GM23338 (cell line): ENCODE measurements at regions not wholly inside any gene's neighbourhood (a gene's known extent, or its start where the extent isn't known, plus 50 kb on each side); places are given as distances from the start of the nearest gene placed in this dataset.

Source experiments
- ATAC-seq: fragments of 200-7000 bp; cut with Tn5 transposase; 3 replicates; pipeline ENCODE4 v1.9.1; 2020
- DNase-seq: peaks from one replicate; pipeline ENCODE4 v3.0.0-alpha.2; 2015; ENCODE audit warnings: low spot score
- H2AFZ ChIP-seq: fragments of 200-600 bp; sonication (generic); 2 replicates; pipeline ENCODE4 v1.8.0; 2016; ENCODE audit warnings: antibody characterized with exemption, mild to moderate bottlenecking, moderate library complexity
- H3F3A ChIP-seq: fragments of 200-600 bp; sonication (generic); replicated peaks from 2 replicates; pipeline ENCODE4 v1.8.0; 2017; ENCODE audit warnings: antibody characterized with exemption, mixed run types, low read depth
- H3K27ac ChIP-seq: fragments of 200-600 bp; sonication (generic); 2 replicates; pipeline ENCODE4 v1.6.1; 2016; ENCODE audit warnings: low read depth
- H3K27me3 ChIP-seq: fragments of 200-600 bp; sonication (generic); 2 replicates; pipeline ENCODE4 v1.8.0; 2016; ENCODE audit warnings: mild to moderate bottlenecking, mixed run types, moderate library complexity; ENCODE audit not compliant: insufficient read depth
- H3K36me3 ChIP-seq: fragments of 200-600 bp; sonication (generic); 2 replicates; pipeline ENCODE4 v1.8.0; 2016; ENCODE audit warnings: mild to moderate bottlenecking; ENCODE audit not compliant: insufficient read depth
- H3K4me1 ChIP-seq: fragments of 200-600 bp; sonication (generic); 2 replicates; pipeline ENCODE4 v1.8.0; 2016; ENCODE audit warnings: mild to moderate bottlenecking, moderate library complexity; ENCODE audit not compliant: insufficient read depth
- H3K4me2 ChIP-seq: fragments of 200-600 bp; sonication (generic); 2 replicates; pipeline ENCODE4 v1.7.1; 2017; ENCODE audit warnings: mixed run types
- H3K4me3 ChIP-seq: fragments of 200-600 bp; sonication (generic); 2 replicates; pipeline ENCODE4 v1.6.1; 2016; ENCODE audit warnings: mixed run types
- H3K79me2 ChIP-seq: fragments of 200-600 bp; sonication (generic); replicated peaks from 2 replicates; pipeline ENCODE4 v1.8.0; 2017; ENCODE audit warnings: mild to moderate bottlenecking; ENCODE audit not compliant: insufficient read depth
- H3K9me2 ChIP-seq: fragments of 200-600 bp; sonication (generic); 2 replicates; pipeline ENCODE4 v1.8.0; 2017; ENCODE audit not compliant: insufficient read depth
- H4K20me1 ChIP-seq: fragments of 200-600 bp; sonication (generic); replicated peaks from 2 replicates; pipeline ENCODE4 v1.8.0; 2017; ENCODE audit warnings: mild to moderate bottlenecking; ENCODE audit not compliant: insufficient read depth
- H3K27ac Mint-ChIP-seq: 2 replicates; pipeline ENCODE4 v1.8.0; 2020; ENCODE audit warnings: inconsistent platforms, mild to moderate bottlenecking, moderate library complexity, mixed read lengths
- H3K27me3 Mint-ChIP-seq: 3 replicates; pipeline ENCODE4 v1.8.0; 2022; ENCODE audit warnings: low read depth, mild to moderate bottlenecking, moderate library complexity, mixed read lengths, inconsistent platforms; ENCODE audit not compliant: insufficient read depth, poor library complexity
- H3K36me3 Mint-ChIP-seq: 3 replicates; pipeline ENCODE4 v1.8.0; 2021; ENCODE audit warnings: low read depth, mild to moderate bottlenecking, inconsistent platforms, moderate library complexity, mixed read lengths
- H3K4me1 Mint-ChIP-seq: 3 replicates; pipeline ENCODE4 v1.8.0; 2020; ENCODE audit warnings: mild to moderate bottlenecking, inconsistent platforms, mixed read lengths
- H3K4me3 Mint-ChIP-seq: 3 replicates; pipeline ENCODE4 v1.8.0; 2021; ENCODE audit warnings: moderate library complexity, mild to moderate bottlenecking, inconsistent platforms, mixed read lengths
- H3K9me3 Mint-ChIP-seq: 3 replicates; pipeline ENCODE4 v1.8.0; 2020; ENCODE audit warnings: moderate library complexity, mild to moderate bottlenecking, inconsistent platforms, mixed read lengths
- CREB1 ChIP-seq: fragments of 250-450 bp; sonication (Bioruptor Pico); IDR thresholded peaks from 2 replicates; pipeline ENCODE4 v1.5.0; 2020; ENCODE audit warnings: low read depth, mild to moderate bottlenecking, moderate library complexity
- CTCF ChIP-seq, 2 experiments: fragments of 200-600 bp in 1 of 2; sonication (generic) in 1 of 2; conservative IDR thresholded peaks; 2 replicates each; pipeline versions ENCODE4 v1.5.1 to v1.6.1; 2016 to 2017; ENCODE audit warnings: antibody characterized with exemption in 2 of 2, low read depth in 2 of 2, mild to moderate bottlenecking in 2 of 2, moderate library complexity in 1 of 2
- ETS1 ChIP-seq: IDR thresholded peaks from 2 replicates; pipeline ENCODE4 v1.6.1; 2016; ENCODE audit warnings: antibody characterized with exemption
- EZH2 ChIP-seq: fragments of 200-600 bp; sonication (generic); IDR thresholded peaks from one replicate; pipeline ENCODE4 v1.8.0; 2017; ENCODE audit warnings: antibody characterized with exemption, mild to moderate bottlenecking, low read depth; ENCODE audit not compliant: unreplicated experiment
- JUNB ChIP-seq: IDR thresholded peaks from one replicate; pipeline ENCODE4 v1.6.1; 2016; ENCODE audit warnings: antibody characterized with exemption; ENCODE audit not compliant: unreplicated experiment
- POLR2AphosphoS5 ChIP-seq: IDR thresholded peaks from 2 replicates; pipeline ENCODE4 v1.6.1; 2016; ENCODE audit warnings: antibody characterized with exemption, low read depth
- REST ChIP-seq: IDR thresholded peaks from one replicate; pipeline ENCODE4 v1.6.1; 2018; ENCODE audit warnings: antibody characterized with exemption; ENCODE audit not compliant: unreplicated experiment
- STAT1 ChIP-seq: IDR thresholded peaks from one replicate; pipeline ENCODE4 v1.6.1; 2016; ENCODE audit warnings: antibody characterized with exemption; ENCODE audit not compliant: unreplicated experiment
- ZNF114 ChIP-seq: fragments of 250-450 bp; sonication (Bioruptor Pico); IDR thresholded peaks from 2 replicates; pipeline ENCODE4 v1.5.0; 2020; ENCODE audit warnings: mild to moderate bottlenecking, moderate library complexity
- ZNF331 ChIP-seq: fragments of 250-450 bp; sonication (Bioruptor Pico); IDR thresholded peaks from 2 replicates; pipeline ENCODE4 v1.5.0; 2020; ENCODE audit warnings: low read depth, mild to moderate bottlenecking, moderate library complexity

- TF ChIP-seq JUNB (no peak), ZNF114 (CRISPR knock-in tag) (no peak), CTCF (conservative IDR thresholded peaks at IDR 0.05; ENCODE audit: low read depth in 2 of 2) (no peak), REST (no peak), ETS1 (no peak), CREB1 (no peak), POLR2AphosphoS5 (no peak)
Measured at GRCh38 chr2:41644936-41645335, 402.9 kb upstream of the PKDCC start (continued).

- ATAC-seq, result no peak
- no peaks in the 10 kb centered on the region for H3K27me3 Mint-ChIP-seq
Measured at GRCh38 chr2:41647468-41648050, 400.3 kb upstream of the PKDCC start.

More at GRCh38 chr2:41647468-41648050, 400.3 kb upstream of the PKDCC start:
- no peaks in the 10 kb centered on the region for H3F3A ChIP-seq
- Mint-ChIP-seq H3K4me3 (no peak overlapping the region), H3K4me1 (no peaks in the 10 kb centered on the region), H3K9me3 (no peaks in the 10 kb centered on the region), H3K27ac (no peak overlapping the region), H3K36me3 (no peaks in the 10 kb centered on the region)
- no peaks in the 10 kb centered on the region for H3K36me3 ChIP-seq
- no peaks in the 10 kb centered on the region for H3K27me3 ChIP-seq
- no peak overlapping the region for H3K4me2 ChIP-seq
- H3K9me2 ChIP-seq, result peaks cover 6% of the 10 kb centered on the region; the same call in 1 of the 2 replicates
- no peaks in the 10 kb centered on the region for H4K20me1 ChIP-seq
- no peaks in the 10 kb centered on the region for H3K79me2 ChIP-seq
- TF ChIP-seq STAT1 (no peak), CREB1 (no peak), REST (no peak), EZH2 (no peak), ZNF331 (no peak), POLR2AphosphoS5 (no peak), JUNB (no peak), ZNF114 (CRISPR knock-in tag) (no peak)
- DNase-seq, result no peak
- no peak overlapping the region for H3K4me3 ChIP-seq
- H2AFZ ChIP-seq, result no peak overlapping the region
- no peak overlapping the region for H3K27ac ChIP-seq
- H3K4me1 ChIP-seq, result no peaks in the 10 kb centered on the region
